EH (cell line): ENCODE measurements at regions not wholly inside any gene's neighbourhood (a gene's known extent, or its start where the extent isn't known, plus 50 kb on each side); places are given as distances from the start of the nearest gene placed in this dataset.
A peak's percentile ranks its signal among the peaks of the same experiment; 100 is the strongest.
"Not testable (repeated sequence)": the region's sequence is repeated elsewhere in the genome, so short reads cannot be mapped to it uniquely, and the experiment has no call there.

Experiments
- DNase-seq: peaks from one replicate; pipeline ENCODE4 v3.0.0-alpha.2; 2015; ENCODE audit warnings: low read depth

DNA sequence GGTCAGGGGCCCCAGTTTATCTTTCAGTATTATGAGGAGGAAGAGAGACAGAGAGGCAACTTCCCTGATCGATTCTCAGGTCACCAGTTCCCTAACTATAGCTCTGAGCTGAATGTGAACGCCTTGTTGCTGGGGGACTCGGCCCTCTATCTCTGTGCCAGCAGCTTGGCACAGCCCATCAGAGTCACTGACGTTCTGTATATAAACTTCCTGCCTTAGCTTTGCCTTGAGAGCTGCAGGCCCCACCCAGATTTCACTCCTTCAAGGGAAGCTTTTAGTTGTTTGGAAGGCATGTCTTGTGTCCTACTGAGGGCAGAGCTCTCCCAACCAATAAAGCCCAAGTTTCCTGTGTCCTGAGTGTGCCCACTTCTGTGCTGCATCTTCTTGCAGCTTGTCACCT is 242.5 kb upstream of the PRSS58 start:
- no peak for DNase-seq

DNA sequence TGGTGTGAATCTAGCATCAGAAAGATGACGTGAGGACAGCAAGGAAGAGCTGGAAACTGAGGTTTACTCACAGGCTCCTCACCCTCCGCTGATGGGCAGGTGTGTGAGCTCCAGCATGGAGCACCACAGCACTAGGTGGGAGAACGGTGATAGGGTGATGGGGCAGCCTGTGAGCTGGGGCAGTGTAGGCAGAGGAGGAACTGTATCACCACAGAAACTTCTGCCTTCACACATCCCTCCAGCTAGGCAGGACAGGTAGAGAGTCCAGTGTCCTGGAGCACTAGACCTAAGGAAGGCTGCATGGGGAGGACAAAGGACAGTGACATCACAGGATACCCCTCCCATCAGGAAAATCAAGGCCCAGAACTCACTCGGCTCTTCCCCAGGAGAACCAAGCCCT is 241.8 kb upstream of the PRSS58 start:
- no peak for DNase-seq

DNA sequence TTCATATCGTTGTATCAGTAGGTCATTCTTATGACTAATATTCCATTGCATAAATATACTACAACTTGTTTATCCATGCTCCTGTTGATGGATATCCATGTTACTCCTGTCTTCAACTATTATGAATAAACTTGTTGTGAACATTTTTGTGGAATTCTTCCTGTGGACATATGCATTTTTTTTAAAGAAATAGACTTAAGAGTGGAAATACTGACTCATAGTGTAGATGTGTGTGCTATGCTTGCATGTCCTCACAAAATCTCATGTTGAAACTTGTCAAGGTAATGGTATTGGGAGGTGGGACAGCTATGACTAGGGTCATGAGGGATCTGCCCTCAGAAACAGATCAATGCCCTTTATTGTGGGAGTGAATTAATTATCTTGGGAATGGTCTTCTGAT is 240.5 kb upstream of the PRSS58 start:
- DNase-seq, result peak; percentile 41

DNA sequence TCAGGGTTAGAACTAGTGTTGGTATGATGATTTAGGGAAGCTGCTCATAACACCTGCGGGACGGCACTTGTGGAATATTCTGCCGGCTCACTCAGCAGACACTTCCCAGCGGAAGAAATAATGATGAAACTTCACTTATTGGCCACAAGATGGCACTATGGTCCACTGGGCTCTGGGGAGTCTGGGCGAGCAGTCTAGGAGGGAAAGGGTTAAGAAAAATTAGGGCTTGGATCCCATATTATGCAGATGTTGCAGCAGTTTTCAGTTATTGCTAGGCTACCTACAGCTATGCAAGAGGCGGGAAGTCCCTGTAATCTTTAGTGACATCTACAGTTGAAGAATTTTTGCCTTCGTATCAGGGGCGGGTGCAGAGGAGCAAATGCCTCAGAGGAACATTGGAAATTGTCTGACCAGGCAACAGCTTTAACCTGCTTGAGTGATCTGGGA is 238.7 kb upstream of the PRSS58 start:
- DNase-seq, result peak; percentile 57

DNA sequence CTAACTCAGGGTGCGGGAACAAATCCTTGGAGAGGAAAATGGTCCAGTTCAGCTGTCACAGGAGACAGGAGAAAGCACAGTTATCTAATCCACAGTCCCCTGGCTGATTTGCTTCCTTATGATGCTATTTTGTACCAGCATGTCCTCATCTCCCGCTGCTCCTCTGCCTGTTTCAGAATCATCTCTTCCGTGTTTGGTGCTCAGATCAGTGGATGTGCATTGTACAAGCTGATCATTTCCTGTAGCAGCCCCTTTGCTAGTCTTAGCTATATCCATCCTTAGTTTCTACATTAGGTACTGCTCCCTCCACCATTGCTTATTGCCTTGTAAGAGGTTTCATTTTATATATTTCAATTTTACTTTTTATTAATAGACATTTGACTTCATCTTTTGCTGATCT is 238.0 kb upstream of the PRSS58 start:
- not testable (repeated sequence) for DNase-seq

DNA sequence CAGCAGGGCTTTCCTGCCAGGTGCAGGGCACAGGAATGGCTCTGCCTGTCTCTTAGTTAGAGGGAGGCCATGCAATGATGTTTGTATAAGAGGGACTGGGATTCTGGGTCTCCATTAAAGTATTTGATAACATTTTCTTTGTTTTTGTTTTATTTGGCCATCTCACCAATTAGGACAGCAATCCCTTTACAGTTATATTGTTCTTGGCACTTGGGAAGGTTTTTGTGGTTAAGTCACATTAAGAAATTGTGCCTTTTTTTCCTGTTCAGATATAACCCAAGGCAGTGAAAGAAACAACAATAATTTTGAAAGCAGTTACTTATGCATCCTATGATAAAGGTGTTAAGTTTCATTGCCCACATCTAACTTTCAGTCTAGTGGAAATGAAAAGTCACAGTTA is 237.4 kb upstream of the PRSS58 start:
- peak; percentile 42 for DNase-seq

DNA sequence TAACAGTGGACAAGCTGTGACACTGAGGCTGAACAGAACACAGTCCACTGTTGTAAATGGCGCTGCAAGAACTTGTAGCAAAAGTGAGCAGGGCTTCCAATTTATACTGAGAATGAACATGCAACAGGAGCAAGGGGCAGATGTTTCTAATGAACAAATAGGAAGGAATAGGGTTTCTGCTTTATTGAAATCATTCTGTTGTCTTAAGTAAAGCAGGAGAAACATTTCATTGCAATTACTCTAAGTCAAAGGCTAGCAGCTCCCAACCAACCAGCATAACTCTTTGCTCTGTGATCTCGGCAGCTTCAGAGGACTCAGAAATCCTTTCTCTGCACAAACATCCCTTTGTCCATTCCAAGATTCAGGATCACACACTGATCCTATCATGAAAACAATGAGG is 236.2 kb upstream of the PRSS58 start:
- DNase-seq, result no peak

DNA sequence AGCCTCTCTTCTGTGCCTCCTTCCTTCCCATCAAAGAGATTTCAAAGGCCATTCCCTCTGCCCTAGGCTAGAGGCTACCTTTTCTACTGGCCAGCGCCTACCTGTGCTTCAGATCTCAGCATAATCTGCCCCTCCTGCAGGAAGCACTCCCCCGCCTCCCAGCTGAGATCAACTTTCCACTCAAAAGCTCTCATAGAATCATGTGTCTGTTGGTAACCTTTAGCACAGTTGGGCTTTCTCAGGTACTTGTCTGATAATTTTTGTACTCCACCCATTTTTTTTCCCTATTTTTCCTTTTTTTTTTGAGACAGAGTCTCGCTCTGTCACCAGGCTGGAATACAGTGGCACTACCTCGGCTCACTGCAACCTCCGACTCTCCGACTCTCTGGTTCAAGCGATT is 231.0 kb upstream of the PRSS58 start:
- no peak for DNase-seq

DNA sequence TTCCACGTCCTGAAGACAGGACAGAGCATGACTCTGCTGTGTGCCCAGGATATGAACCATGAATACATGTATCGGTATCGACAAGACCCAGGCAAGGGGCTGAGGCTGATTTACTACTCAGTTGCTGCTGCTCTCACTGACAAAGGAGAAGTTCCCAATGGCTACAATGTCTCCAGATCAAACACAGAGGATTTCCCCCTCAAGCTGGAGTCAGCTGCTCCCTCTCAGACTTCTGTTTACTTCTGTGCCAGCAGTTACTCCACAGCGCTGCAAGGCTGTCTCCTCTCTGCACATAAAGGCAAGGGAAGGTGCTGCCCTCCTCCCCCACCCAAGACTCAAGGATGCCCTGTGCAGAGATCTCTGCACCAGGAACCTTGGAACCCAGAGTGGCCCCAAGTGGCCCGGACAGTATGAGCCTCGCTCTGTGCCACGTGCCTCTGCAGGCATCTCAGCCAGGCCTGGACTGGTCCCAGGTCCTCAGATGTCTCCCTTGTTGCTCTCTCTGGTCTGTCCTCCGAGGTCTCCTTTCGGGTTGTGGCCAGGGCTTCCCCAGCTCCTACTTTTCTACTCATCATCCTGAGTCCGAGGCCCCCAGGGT is 230.3 kb upstream of the PRSS58 start:
- DNase-seq, result no peak

DNA sequence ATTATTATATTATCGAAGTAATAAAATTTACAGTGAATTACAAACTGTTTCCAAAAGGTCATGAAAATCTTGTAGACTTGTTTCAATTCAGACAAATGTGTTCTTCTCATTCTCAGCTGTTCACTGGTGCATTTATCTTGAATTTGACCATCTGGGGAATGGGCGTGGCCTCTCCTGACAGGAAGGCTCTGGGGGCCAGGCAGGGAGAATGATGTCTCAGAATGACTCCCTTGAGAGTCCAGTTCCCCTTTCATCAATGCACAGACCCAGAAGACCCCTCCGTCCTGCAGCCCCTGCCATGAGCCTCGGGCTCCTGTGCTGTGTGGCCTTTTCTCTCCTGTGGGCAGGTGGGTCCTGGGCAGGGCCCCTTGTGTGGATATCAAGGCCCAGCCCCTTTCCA is 229.7 kb upstream of the PRSS58 start:
- DNase-seq, result not testable (repeated sequence)

DNA sequence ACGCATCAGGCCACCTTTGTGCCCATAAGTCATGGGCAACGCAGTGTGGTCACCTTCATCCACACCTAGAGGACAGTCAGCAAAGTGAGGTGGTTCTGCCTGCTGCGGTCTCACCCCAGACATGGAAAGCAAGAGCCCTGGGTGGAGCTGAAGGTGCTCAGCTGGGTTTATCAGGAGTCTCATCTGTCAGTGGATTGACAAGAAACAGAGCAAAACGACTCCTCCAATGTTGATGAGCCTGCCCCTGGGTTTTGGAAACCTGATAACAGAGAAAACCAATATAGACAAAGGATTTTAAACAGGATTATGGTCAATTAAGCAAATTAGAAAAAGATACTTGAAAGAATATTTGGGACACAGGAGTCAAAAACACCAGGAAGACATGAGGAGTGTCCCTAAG is 229.3 kb upstream of the PRSS58 start:
- no peak for DNase-seq

DNA sequence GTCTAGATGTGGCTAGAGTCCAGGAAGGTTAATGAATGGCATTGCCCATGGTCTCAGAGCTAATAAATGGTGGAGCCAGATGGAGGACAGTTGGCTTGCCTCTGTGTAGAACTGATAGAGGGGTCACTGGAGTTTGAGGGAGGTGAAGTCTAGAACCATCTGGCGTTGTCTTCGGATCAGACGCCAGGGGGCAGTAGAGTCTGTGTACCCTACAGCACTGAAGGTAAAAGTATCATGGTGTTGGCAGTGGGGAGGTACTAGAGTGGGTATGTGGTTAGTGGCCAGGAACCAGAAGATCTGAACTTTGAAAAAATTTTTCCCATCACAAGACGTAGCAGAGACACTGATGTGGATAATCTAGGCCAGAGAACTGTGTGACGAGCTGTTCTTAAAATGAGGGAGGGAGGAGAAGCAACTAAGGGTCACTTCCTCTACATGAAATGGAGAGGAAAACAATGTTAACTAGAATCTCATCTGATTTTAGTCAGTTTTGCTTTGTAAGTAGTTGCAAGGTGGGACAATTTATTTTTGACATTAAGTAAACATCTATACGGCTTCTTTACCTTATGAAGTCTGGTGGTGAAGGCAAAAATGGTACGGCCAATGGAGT is 227.9 kb upstream of the PRSS58 start:
- DNase-seq, result no peak

DNA sequence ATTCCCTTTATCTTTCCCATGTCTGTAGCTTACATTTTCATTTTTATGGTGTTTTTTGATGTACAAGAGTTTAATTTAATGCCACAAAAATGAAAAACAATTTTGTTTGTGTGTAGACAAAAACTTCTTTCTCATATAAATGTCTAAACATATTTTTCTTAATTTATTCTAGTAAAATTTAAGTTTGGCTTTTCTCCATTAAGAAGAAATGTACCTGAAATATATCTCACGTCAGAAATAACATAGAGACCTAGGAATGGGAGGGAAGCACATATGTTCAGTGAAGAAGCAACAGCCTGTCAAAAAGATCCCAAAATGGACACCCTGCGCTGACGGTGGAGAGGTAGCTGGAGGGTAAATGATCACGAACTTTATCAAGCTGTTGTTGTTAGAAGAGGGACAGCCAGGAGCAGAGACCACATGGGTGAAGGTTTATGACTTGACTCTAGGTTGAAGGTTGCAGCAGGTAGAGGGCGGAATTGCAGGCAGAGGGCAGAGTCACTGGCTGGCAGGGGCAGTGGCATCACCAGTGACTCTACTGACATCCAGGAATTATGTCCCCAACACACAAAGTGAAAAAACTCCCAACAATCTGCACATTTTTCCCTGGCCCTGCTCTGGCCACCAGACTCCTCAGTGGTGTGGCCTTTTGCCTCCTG is 225.9 kb upstream of the PRSS58 start:
- DNase-seq, result no peak

DNA sequence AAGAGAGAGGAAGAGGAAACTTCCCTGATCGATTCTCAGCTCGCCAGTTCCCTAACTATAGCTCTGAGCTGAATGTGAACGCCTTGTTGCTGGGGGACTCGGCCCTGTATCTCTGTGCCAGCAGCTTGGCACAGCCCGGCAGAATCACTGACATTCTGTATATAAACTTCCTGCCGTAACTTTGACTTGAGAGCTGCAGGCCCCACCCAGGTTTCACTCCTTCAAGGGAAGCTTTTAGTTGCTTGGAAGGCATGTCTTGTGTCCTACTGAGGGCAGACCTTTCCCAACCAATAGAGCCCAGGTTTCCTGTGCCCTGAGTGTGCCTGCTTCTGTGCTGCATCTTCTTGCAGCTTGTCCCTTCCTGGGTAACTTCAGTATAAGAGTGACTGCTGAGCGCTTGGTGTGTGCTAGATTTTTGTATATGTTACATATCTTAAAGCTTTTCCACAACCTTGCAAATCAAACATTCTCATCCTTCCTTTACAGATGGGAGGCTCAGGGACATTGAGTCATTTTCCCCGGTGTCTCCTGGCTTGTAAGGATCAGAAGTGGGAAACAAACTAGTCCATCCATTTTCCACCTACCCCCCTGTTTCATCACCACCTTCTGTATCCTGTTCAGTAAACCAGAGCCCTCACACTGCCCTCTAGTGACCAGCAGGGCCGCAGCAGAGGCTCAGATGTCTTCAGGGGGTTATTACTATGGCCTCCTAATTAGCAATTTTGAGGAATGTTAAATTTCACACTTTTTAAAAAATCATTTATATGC is 225.2 kb upstream of the PRSS58 start:
- peak; percentile 68 for DNase-seq

DNA sequence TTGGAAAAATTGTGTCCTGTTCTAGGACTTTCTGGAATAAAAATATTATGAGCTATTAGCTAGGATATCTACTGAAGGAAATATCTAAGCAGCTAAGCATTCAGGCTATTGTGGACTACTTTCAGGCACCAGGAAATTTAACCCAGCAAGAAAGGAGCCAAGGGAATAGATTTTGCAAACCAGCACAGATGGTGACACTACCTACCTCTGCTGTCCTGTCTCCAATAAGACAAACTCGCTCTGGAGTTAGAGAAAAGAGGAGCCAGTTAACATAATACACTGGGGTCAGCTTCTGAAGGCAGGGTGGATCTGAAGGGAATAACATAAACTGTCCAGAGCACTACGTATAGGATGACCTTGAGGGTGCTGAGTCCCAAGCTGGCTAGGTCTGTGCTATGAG is 223.7 kb upstream of the PRSS58 start:
- peak; percentile 60 for DNase-seq

DNA sequence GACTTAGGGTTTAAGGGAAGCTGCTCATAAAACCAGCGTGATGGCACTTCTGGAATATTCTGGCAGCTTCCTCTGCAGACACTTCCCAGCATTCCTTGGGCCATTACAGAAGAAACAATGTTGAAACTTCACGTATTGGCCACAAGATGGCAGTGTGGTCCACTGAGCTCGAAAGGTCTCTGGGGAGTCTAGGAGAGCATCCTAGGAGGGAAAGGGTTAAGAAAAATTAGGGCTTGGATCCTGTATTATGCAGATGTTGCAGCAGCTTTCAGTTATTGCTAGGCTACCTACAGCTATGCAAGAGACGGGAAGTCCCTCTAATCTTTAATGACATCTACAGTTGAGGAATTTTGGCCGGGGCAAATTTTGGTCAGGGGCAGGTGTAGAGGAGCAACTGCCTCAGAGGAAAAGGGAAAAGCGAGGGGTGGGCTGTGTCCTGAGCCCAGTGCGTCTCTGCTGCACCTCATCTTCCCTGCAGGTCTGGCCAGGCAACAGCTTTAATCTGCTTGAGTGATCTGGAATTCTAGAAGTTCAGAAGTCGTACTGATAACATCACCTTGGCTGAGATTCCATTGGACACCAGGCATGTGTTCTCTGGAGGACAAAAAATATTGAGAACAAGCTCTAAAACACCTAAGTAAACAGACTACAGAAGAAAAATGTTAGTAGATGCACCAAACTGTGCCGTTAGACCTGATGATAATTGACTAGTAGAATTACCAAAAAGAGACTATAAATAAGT is 220.8 kb upstream of the PRSS58 start:
- peak; percentile 78 for DNase-seq

DNA sequence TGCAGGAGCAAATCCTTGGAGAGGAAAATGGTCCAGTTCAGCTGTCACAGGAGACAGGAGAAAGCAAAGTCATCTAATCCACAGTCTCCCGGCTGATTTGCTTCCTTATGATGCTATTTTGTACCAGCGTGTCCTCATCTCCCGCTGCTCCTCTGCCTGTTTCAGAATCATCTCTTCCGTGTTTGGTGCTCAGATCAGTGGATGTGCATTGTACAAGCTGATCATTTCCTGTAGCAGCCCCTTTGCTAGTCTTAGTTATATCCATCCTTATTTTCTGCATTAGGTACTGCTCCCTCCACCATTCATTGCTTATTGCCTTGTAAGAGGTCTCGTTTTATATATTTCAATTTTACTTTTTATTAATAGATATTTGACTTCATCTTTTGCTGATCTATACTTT is 219.9 kb upstream of the PRSS58 start:
- not testable (repeated sequence) for DNase-seq

DNA sequence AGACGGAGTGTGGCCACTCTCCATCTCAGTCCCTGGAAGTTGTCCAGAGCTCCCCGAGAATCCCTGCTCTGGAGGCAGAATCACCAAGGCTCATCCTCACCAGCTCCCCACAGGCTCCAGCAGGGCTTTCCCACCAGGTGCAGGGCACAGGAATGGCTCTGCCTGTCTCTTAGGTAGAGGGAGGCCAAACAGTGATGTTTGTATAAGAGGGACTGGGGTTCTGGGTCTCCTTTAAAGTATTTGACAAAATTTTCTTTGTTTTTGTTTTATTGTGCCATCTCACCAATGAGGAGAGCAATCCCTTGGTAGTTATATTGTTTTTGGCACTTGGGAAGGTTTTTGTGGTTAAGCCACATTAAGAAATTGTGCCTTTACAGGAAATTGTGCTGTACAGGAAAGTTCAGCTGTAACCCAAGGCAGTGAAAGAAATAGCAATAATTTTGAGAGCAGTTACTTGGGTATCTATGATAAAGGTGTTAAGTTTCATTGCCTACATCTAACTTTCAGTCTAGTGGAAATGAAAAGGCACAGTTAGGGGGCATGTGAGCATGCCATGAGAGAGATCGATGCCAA is 219.3 kb upstream of the PRSS58 start:
- peak; percentile 82 for DNase-seq

DNA sequence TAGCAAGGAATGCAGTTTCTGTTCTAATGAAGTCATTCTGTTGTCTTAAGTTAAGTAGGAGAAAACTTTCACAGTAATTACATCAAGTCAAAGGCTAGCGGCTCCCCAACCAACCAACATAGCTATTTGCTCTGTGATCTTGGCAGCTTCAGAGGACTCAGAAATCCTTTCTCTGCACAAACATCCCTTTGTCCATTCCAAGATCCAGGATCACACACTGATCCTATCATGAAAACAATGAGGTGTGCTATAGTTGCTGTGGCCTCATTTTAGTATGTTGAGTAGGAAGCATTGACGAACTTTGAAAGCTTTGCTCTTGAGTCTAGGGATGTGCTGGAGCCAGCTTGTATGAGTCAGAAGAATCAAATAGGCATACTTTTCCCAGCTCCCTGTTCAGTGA is 218.2 kb upstream of the PRSS58 start:
- DNase-seq, result peak; percentile 51

DNA sequence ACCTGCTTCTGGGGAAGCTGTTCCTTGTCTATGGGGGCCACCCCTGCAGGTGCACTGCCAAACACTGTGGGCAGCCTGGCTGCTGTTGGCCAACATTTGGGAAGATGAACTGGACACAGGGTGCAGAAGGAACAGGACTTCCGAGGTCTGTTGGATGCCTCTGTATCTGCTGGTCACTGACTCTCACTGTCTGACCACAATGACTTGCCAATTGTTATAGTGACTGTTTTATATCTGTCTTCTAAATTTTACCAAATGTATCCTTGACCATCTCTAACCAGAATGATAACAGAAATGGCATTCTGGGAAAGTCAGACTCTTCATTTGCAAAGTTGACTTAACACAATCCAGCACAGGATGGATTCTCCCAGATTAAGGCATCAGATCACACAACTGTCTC is 214.0 kb upstream of the PRSS58 start:
- no peak for DNase-seq

DNA sequence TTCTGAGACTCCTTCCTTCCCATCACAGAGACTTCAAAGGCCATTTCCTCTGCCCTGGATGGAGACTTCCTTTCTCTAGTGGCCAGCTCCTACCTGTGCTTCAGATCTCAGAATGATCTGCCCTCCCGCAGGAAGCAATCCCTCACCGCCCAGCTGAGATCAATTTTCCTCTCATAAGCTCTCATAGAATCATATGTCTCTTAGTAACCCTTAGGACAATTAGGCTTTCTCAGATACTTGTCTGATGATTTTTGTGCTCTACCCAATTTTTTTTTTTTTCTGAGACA is 212.6 kb upstream of the PRSS58 start:
- DNase-seq, result no peak
